Hematopoietic multipotent progenitor cell treated with erythropoietin and hydrocortisone succinate and interleukin-3 and kit ligand, for 4 days (in vitro differentiated cells): ENCODE measurements at regions not wholly inside any gene's neighbourhood (a gene's known extent, or its start where the extent isn't known, plus 50 kb on each side); places are given as distances from the start of the nearest gene placed in this dataset.
"Not testable (repeated sequence)": the region's sequence is repeated elsewhere in the genome, so short reads cannot be mapped to it uniquely, and the experiment has no call there.

Source experiments
- DNase-seq: peaks from one replicate; pipeline ENCODE4 v3.0.0-alpha.2; 2015

- no peak for DNase-seq
These were observed 76.3 kb downstream of the DRAM2 start for GRCh38 chr1:111063595-111063994.

GRCh38 chr1:111062624-111063023, 77.3 kb downstream of the DRAM2 start:
- DNase-seq: no peak

GRCh38 chr1:111062081-111062480, 77.8 kb downstream of the DRAM2 start:
- no peak for DNase-seq

GRCh38 chr1:111054656-111055055, 85.2 kb downstream of the DRAM2 start:
- no peak for DNase-seq

GRCh38 chr1:111052246-111052645, 87.6 kb downstream of the DRAM2 start:
- DNase-seq: no peak

- not testable (repeated sequence) for DNase-seq
These were observed 84.5 kb upstream of the LRIF1 start for GRCh38 chr1:111048253-111048652.

GRCh38 chr1:111045033-111045722, 81.5 kb upstream of the LRIF1 start:
- no peak for DNase-seq

GRCh38 chr1:111032295-111032897, 68.7 kb upstream of the LRIF1 start:
- peak; percentile 74 for DNase-seq

GRCh38 chr1:111030590-111030989, 66.9 kb upstream of the LRIF1 start:
- peak; percentile 83 for DNase-seq

GRCh38 chr1:111025109-111025508, 61.4 kb upstream of the LRIF1 start:
- no peak for DNase-seq

GRCh38 chr1:111015222-111015621, 51.5 kb upstream of the LRIF1 start:
- peak; percentile 10 for DNase-seq
